ENCODE measurements at regions not wholly inside any gene's neighbourhood (a gene's known extent, or its start where the extent isn't known, plus 50 kb on each side); places are given as distances from the start of the nearest gene placed in this dataset.

GRCh38 chr20:50343125-50343489, 152.5 kb downstream of the CEBPB start (continued):
- no peak for TF ChIP-seq PREB (CRISPR knock-in tag; IDR thresholded peaks at IDR 0.05; ENCODE audit: borderline replicate concordance)
- TF ChIP-seq NFYB (CRISPR knock-in tag; conservative IDR thresholded peaks at IDR 0.05; ENCODE audit: low read depth) = no peak
- no peak for TF ChIP-seq NR1H2 (CRISPR knock-in tag; IDR thresholded peaks at IDR 0.05)
- TF ChIP-seq, protein P1, sequence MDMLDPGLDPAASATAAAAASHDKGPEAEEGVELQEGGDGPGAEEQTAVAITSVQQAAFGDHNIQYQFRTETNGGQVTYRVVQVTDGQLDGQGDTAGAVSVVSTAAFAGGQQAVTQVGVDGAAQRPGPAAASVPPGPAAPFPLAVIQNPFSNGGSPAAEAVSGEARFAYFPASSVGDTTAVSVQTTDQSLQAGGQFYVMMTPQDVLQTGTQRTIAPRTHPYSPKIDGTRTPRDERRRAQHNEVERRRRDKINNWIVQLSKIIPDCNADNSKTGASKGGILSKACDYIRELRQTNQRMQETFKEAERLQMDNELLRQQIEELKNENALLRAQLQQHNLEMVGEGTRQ (CRISPR knock-in tag; IDR thresholded peaks at IDR 0.05) = no peak
- TF ChIP-seq ZNF138 (CRISPR knock-in tag; conservative IDR thresholded peaks at IDR 0.05) = no peak
- TF ChIP-seq TEAD1 (CRISPR knock-in tag; IDR thresholded peaks at IDR 0.05) = no peak
- TF ChIP-seq, protein P2, sequence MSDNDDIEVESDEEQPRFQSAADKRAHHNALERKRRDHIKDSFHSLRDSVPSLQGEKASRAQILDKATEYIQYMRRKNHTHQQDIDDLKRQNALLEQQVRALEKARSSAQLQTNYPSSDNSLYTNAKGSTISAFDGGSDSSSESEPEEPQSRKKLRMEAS (CRISPR knock-in tag; IDR thresholded peaks at IDR 0.05) = no peak
- TF ChIP-seq FOXK1 (CRISPR knock-in tag; IDR thresholded peaks at IDR 0.05) = no peak

DNA sequence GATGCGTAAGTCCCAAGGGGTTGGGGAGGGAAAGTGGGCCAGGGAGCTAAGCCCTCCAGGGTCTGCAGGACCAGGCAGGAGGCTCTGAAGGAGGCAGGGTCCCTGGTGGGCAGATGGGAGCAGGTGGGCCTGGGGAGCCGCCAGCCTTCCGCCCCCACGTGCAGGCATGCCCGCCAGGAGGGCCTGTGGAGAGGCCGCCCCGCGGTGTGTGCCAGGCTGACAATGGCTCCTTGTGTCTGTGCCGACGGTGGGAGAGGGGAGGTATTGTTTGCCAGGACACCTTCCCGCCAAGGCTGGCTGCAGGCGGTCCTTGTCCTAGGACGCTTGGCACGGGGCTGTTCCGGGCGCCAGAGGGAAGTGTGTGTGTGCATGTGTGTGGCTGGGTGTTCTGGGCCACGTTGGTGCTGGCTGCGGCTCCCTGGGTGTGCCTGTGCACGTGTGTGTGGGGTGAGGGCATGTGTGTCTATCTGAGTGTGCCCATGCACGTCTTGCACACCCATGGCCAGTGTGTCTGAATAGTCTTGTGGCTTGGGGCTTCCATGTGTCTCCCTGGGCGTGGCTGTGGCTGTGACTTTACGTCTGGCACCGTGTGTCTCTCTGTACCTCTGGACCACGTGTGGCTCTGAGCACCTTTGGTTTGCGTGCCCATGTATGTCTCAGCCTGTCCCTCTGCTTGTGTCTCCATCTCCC, 153.0 kb downstream of the CEBPB start:
- H3K27ac Mint-ChIP-seq = no peak overlapping the region
- no peak overlapping the region for H3K4me3 Mint-ChIP-seq
- H3K9me3 Mint-ChIP-seq = no peaks in the 10 kb centered on the region
- no peak for TF ChIP-seq EMX1 (CRISPR knock-in tag; IDR thresholded peaks at IDR 0.05)
- no peak for TF ChIP-seq FOXK1 (CRISPR knock-in tag; IDR thresholded peaks at IDR 0.05)
- no peak for TF ChIP-seq CBFB (CRISPR knock-in tag; IDR thresholded peaks at IDR 0.05; ENCODE audit: low read depth)
- TF ChIP-seq, protein P3, sequence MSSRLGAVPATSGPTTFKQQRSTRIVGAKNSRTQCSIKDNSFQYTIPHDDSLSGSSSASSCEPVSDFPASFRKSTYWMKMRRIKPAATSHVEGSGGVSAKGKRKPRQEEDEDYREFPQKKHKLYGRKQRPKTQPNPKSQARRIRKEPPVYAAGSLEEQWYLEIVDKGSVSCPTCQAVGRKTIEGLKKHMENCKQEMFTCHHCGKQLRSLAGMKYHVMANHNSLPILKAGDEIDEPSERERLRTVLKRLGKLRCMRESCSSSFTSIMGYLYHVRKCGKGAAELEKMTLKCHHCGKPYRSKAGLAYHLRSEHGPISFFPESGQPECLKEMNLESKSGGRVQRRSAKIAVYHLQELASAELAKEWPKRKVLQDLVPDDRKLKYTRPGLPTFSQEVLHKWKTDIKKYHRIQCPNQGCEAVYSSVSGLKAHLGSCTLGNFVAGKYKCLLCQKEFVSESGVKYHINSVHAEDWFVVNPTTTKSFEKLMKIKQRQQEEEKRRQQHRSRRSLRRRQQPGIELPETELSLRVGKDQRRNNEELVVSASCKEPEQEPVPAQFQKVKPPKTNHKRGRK (CRISPR knock-in tag; IDR thresholded peaks at IDR 0.05; ENCODE audit: borderline replicate concordance) = no peak
- TF ChIP-seq E2F4 (CRISPR knock-in tag; IDR thresholded peaks at IDR 0.05; ENCODE audit: borderline replicate concordance, low read depth) = no peak
- no peak for TF ChIP-seq GABPB1 (CRISPR knock-in tag; IDR thresholded peaks at IDR 0.05)
- TF ChIP-seq NFATC4 (CRISPR knock-in tag; IDR thresholded peaks at IDR 0.05) = no peak
- no peak for TF ChIP-seq GTF2I (CRISPR knock-in tag; conservative IDR thresholded peaks at IDR 0.05)
- TF ChIP-seq TP53 (CRISPR knock-in tag; IDR thresholded peaks at IDR 0.05) = no peak
- no peak for TF ChIP-seq JAZF1 (CRISPR knock-in tag; IDR thresholded peaks at IDR 0.05)
- no peak for TF ChIP-seq ZNF138 (CRISPR knock-in tag; conservative IDR thresholded peaks at IDR 0.05)
- no peak for TF ChIP-seq SMAD3 (CRISPR knock-in tag; IDR thresholded peaks at IDR 0.05; ENCODE audit: borderline replicate concordance)
- TF ChIP-seq ETV6 (CRISPR knock-in tag; IDR thresholded peaks at IDR 0.05) = no peak
- no peak for TF ChIP-seq HMGXB4 (CRISPR knock-in tag; IDR thresholded peaks at IDR 0.05)
- TF ChIP-seq, protein P2 (CRISPR knock-in tag; IDR thresholded peaks at IDR 0.05) = no peak
- TF ChIP-seq KAT7 (CRISPR knock-in tag; IDR thresholded peaks at IDR 0.05; ENCODE audit: borderline replicate concordance) = no peak
- TF ChIP-seq, protein P1 (CRISPR knock-in tag; IDR thresholded peaks at IDR 0.05) = no peak
- no peaks in the 10 kb centered on the region for H3K36me3 Mint-ChIP-seq
- ATAC-seq = no peak
- H3K27me3 Mint-ChIP-seq (ENCODE audit: low read depth) = no peaks in the 10 kb centered on the region
- peaks cover 9% of the 10 kb centered on the region for H3K4me1 Mint-ChIP-seq
- POLR2A ChIA-PET = no interaction called here
- CTCF ChIA-PET = interaction anchor here (0.5 kb wide), 1 partner anchor 159 kb away, joined by 8 read pairs; no protein-coding TSS in a partner anchor
- no peak for DNase-seq (ENCODE audit: low spot score)

Data from WTC11 (cell line).